ENCODE measurements at regions not wholly inside any gene's neighbourhood (a gene's known extent, or its start where the extent isn't known, plus 50 kb on each side); places are given as distances from the start of the nearest gene placed in this dataset.

DNA sequence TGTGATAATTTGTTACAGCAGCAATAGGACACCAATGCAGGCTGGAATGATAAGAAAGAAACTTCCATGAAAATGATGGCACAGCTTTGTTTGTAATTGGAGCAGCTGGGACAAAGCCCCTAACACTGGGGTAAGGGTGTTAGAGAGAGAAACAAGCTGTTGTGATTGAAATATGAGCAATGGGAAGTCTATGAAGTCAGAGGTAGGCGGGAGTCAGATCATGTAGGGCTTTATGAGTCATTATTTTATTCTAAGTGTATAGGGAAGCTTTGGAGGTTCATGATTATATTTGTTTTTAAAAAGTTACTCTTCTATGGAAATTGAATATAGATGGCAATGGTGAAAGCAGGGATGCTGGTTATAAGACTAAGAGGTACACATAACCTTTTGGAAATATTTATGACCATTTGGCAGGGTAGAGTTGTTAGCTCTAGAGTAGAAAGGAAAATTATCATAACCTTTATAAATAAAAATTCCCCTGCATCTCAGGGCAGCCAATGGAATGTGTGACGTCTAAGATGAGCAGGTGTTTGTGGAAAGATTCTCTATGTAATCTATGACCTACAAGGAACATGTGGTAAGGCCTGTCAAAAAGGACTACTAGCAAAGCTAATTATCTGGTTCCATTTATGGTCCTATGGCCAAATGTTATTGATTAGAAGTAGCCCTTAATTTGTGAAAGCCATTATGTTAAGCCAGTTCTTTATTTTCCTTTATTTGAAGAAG is 85.6 kb downstream of the KCNJ2 start:
- Histone ChIP-seq H4K20me1 (replicated peaks; ENCODE audit: insufficient read depth) (no peaks in the 10 kb centered on the region), H3K27ac (ENCODE audit: low read depth) (no peak overlapping the region), H3K4me3 (no peak overlapping the region), H2AFZ (no peak overlapping the region), H3K27me3 (ENCODE audit: insufficient read depth) (no peaks in the 10 kb centered on the region), H3K36me3 (ENCODE audit: insufficient read depth) (no peaks in the 10 kb centered on the region), H3K4me1 (ENCODE audit: insufficient read depth) (no peaks in the 10 kb centered on the region), H3K9me2 (ENCODE audit: insufficient read depth) (no peaks in the 10 kb centered on the region), H3F3A (replicated peaks; ENCODE audit: low read depth) (no peaks in the 10 kb centered on the region), H3K4me2 (no peak overlapping the region), H3K79me2 (replicated peaks; ENCODE audit: insufficient read depth) (no peaks in the 10 kb centered on the region)
- H3K36me3 Mint-ChIP-seq (ENCODE audit: low read depth): no peaks in the 10 kb centered on the region
- ATAC-seq: no peak
- no peak overlapping the region for H3K27ac Mint-ChIP-seq
- H3K27me3 Mint-ChIP-seq (ENCODE audit: insufficient read depth, low read depth, poor library complexity): no peaks in the 10 kb centered on the region
- DNase-seq (ENCODE audit: low spot score): no peak
- H3K4me1 Mint-ChIP-seq: 0 out of 3 replicates have a peak, but pooled peaks cover 2% of the 10 kb centered on the region
- no peak for TF ChIP-seq EZH2phosphoT487 (IDR thresholded peaks at IDR 0.05; ENCODE audit: unreplicated experiment)
- H3K4me3 Mint-ChIP-seq: no peak overlapping the region
- no peaks in the 10 kb centered on the region; the same call in 2 of the 3 replicates for H3K9me3 Mint-ChIP-seq

DNA sequence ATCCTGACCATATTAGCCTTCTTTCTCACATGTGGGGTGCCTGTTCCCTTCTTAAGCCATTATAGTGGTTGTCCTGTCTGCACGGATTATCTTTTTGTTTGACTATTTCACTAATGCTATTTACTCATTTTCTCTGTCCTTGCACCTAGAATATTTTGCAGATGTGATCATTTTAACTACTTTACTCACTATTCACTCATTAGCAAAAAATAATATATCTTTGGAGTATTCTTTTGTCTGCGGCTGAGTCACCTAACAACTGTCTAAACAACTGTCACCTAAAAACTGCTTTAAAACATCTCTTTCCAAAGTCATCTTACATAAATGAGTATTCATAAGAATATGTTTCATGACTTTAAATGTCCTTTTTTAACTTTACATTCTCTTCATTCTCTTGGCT is 87.4 kb downstream of the KCNJ2 start:
- Histone ChIP-seq H3K36me3 (ENCODE audit: insufficient read depth) (no peaks in the 10 kb centered on the region), H3F3A (replicated peaks; ENCODE audit: low read depth) (no peaks in the 10 kb centered on the region), H3K27me3 (ENCODE audit: insufficient read depth) (no peaks in the 10 kb centered on the region), H3K79me2 (replicated peaks; ENCODE audit: insufficient read depth) (no peaks in the 10 kb centered on the region), H3K27ac (ENCODE audit: low read depth) (no peak overlapping the region), H4K20me1 (replicated peaks; ENCODE audit: insufficient read depth) (no peaks in the 10 kb centered on the region), H3K4me1 (ENCODE audit: insufficient read depth) (no peaks in the 10 kb centered on the region), H3K4me2 (no peak overlapping the region), H2AFZ (no peak overlapping the region), H3K9me2 (ENCODE audit: insufficient read depth) (no peaks in the 10 kb centered on the region; the same call in 1 of the 2 replicates), H3K4me3 (no peak overlapping the region)
- no peak overlapping the region for H3K4me3 Mint-ChIP-seq
- no peak overlapping the region for H3K27ac Mint-ChIP-seq
- DNase-seq (ENCODE audit: low spot score) (no peak), ATAC-seq (no peak)
- H3K9me3 Mint-ChIP-seq: no peaks in the 10 kb centered on the region
- no peaks in the 10 kb centered on the region for H3K36me3 Mint-ChIP-seq (ENCODE audit: low read depth)
- H3K4me1 Mint-ChIP-seq: 0 out of 3 replicates have a peak, but pooled peaks cover 2% of the 10 kb centered on the region
- H3K27me3 Mint-ChIP-seq (ENCODE audit: insufficient read depth, low read depth, poor library complexity): no peaks in the 10 kb centered on the region
- no peak for TF ChIP-seq EZH2phosphoT487 (IDR thresholded peaks at IDR 0.05; ENCODE audit: unreplicated experiment)
- no peak for TF ChIP-seq POLR2AphosphoS5 (IDR thresholded peaks at IDR 0.05; ENCODE audit: low read depth)
- TF ChIP-seq, protein P1, sequence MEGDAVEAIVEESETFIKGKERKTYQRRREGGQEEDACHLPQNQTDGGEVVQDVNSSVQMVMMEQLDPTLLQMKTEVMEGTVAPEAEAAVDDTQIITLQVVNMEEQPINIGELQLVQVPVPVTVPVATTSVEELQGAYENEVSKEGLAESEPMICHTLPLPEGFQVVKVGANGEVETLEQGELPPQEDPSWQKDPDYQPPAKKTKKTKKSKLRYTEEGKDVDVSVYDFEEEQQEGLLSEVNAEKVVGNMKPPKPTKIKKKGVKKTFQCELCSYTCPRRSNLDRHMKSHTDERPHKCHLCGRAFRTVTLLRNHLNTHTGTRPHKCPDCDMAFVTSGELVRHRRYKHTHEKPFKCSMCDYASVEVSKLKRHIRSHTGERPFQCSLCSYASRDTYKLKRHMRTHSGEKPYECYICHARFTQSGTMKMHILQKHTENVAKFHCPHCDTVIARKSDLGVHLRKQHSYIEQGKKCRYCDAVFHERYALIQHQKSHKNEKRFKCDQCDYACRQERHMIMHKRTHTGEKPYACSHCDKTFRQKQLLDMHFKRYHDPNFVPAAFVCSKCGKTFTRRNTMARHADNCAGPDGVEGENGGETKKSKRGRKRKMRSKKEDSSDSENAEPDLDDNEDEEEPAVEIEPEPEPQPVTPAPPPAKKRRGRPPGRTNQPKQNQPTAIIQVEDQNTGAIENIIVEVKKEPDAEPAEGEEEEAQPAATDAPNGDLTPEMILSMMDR (conservative IDR thresholded peaks at IDR 0.05; ENCODE audit: low read depth in 2 of 2): no peak
- TF ChIP-seq, protein P2, sequence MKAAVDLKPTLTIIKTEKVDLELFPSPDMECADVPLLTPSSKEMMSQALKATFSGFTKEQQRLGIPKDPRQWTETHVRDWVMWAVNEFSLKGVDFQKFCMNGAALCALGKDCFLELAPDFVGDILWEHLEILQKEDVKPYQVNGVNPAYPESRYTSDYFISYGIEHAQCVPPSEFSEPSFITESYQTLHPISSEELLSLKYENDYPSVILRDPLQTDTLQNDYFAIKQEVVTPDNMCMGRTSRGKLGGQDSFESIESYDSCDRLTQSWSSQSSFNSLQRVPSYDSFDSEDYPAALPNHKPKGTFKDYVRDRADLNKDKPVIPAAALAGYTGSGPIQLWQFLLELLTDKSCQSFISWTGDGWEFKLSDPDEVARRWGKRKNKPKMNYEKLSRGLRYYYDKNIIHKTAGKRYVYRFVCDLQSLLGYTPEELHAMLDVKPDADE (IDR thresholded peaks at IDR 0.05): no peak
- TF ChIP-seq, protein P3, sequence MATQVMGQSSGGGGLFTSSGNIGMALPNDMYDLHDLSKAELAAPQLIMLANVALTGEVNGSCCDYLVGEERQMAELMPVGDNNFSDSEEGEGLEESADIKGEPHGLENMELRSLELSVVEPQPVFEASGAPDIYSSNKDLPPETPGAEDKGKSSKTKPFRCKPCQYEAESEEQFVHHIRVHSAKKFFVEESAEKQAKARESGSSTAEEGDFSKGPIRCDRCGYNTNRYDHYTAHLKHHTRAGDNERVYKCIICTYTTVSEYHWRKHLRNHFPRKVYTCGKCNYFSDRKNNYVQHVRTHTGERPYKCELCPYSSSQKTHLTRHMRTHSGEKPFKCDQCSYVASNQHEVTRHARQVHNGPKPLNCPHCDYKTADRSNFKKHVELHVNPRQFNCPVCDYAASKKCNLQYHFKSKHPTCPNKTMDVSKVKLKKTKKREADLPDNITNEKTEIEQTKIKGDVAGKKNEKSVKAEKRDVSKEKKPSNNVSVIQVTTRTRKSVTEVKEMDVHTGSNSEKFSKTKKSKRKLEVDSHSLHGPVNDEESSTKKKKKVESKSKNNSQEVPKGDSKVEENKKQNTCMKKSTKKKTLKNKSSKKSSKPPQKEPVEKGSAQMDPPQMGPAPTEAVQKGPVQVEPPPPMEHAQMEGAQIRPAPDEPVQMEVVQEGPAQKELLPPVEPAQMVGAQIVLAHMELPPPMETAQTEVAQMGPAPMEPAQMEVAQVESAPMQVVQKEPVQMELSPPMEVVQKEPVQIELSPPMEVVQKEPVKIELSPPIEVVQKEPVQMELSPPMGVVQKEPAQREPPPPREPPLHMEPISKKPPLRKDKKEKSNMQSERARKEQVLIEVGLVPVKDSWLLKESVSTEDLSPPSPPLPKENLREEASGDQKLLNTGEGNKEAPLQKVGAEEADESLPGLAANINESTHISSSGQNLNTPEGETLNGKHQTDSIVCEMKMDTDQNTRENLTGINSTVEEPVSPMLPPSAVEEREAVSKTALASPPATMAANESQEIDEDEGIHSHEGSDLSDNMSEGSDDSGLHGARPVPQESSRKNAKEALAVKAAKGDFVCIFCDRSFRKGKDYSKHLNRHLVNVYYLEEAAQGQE (IDR thresholded peaks at IDR 0.05; ENCODE audit: unreplicated experiment): no peak
- TF ChIP-seq JUNB (IDR thresholded peaks at IDR 0.05; ENCODE audit: unreplicated experiment): no peak
- TF ChIP-seq EZH2 (IDR thresholded peaks at IDR 0.05; ENCODE audit: low read depth, unreplicated experiment): no peak
- TF ChIP-seq ZNF114 (CRISPR knock-in tag; IDR thresholded peaks at IDR 0.05): no peak
- no peak for TF ChIP-seq CREB1 (CRISPR knock-in tag; IDR thresholded peaks at IDR 0.05; ENCODE audit: low read depth)
- TF ChIP-seq NANOG (IDR thresholded peaks at IDR 0.05; ENCODE audit: borderline replicate concordance): no peak

Data from GM23338 (cell line).